GM10266 (cell line): ENCODE measurements at regions not wholly inside any gene's neighbourhood (a gene's known extent, or its start where the extent isn't known, plus 50 kb on each side); places are given as distances from the start of the nearest gene placed in this dataset.

Experiments used
- DNase-seq: peaks from one replicate; pipeline ENCODE4 v3.0.0; 2012; ENCODE audit errors: extremely low spot score
- CTCF ChIP-seq: IDR thresholded peaks from 2 replicates; pipeline ENCODE4 v1.5.1; 2012; ENCODE audit warnings: mild to moderate bottlenecking, low read depth; ENCODE audit not compliant: control insufficient read depth, insufficient read depth; ENCODE audit errors: missing control alignments

GRCh38 chr5:175035882-175036533 lies 311.6 kb downstream of the MSX2 start:
- TF ChIP-seq CTCF: no peak
- no peak for DNase-seq

- no peak for DNase-seq
- TF ChIP-seq CTCF: no peak
These were observed 310.5 kb downstream of the MSX2 start for GRCh38 chr5:175034924-175035323.

GRCh38 chr5:175032741-175033151 lies 308.4 kb downstream of the MSX2 start:
- TF ChIP-seq CTCF: no peak
- no peak for DNase-seq

- no peak for DNase-seq
- TF ChIP-seq CTCF: no peak
These were observed 307.6 kb downstream of the MSX2 start for GRCh38 chr5:175032013-175032412.

GRCh38 chr5:175027390-175027789 lies 303.0 kb downstream of the MSX2 start:
- no peak for TF ChIP-seq CTCF
- no peak for DNase-seq

- no peak for TF ChIP-seq CTCF
- no peak for DNase-seq
These were observed 300.7 kb downstream of the MSX2 start for GRCh38 chr5:175025077-175025476.

- DNase-seq: no peak
- TF ChIP-seq CTCF: no peak
These were observed 297.7 kb downstream of the MSX2 start for GRCh38 chr5:175021841-175022625.
